ENCODE measurements at regions not wholly inside any gene's neighbourhood (a gene's known extent, or its start where the extent isn't known, plus 50 kb on each side); places are given as distances from the start of the nearest gene placed in this dataset.

GRCh38 chr12:74408601-74409166 is 129.0 kb upstream of the ATXN7L3B start:
- TF ChIP-seq CTCF (conservative IDR thresholded peaks at IDR 0.05; ENCODE audit: low read depth, low read length) (no peak), EZH2 (IDR thresholded peaks at IDR 0.05; ENCODE audit: borderline replicate concordance, low read depth, low read length, poor library complexity, severe bottlenecking) (no peak)

Data from A673 (cell line).